C1 segment of cervical spinal cord (tissue), 14 donors: ENCODE measurements at regions not wholly inside any gene's neighbourhood (a gene's known extent, or its start where the extent isn't known, plus 50 kb on each side); places are given as distances from the start of the nearest gene placed in this dataset.
"Not testable (repeated sequence)": the region's sequence is repeated elsewhere in the genome, so short reads cannot be mapped to it uniquely, and the experiment has no call there.

Experiments
- DNase-seq, 14 donors: peaks; one replicate each; lab custom pipeline; 2025; lab: John Stamatoyannopoulos, UW

DNA sequence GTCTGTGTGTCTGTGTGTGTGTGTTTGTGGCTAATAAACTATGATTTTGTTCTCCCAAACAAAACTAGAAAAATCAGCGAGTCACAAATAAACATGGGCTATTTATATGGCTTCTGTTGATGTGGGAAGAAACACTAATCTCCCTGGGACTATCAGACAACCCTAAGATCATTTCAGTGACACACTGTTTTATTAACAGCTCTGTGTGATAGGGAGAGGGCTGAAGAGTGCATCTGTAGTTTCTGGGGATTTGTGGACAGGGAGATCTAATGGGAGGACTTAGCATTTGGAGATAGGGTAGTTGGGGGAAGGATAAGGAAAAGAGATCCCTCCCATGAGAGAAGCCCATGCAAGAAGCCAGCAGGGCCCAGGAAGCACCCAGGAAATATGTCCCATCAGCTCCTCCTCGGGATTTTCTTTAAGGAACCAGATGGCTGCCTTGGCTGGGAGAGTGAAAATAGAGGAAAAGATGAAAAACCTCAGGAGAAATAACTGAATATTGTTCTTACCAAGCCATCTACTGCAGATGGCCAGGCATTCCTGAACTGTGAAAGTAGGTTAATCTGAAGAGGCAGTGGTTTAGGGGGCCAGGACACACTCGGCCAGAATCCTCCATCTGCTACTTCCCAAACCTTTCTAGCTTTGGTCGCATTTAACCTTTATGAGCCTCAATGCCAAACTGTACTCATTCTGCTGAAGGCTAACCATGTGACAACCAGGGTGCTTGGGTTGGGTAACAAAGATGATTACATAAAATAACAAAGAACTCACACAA lies 253.4 kb downstream of the BTG1 start:
- DNase-seq = peak in 2 of 14 donors; percentile 9 to 96

GRCh38 chr12:91890742-91891141 lies 254.9 kb downstream of the BTG1 start:
- DNase-seq = no peak

GRCh38 chr12:91889910-91890309 lies 255.7 kb downstream of the BTG1 start:
- no peak for DNase-seq

DNA sequence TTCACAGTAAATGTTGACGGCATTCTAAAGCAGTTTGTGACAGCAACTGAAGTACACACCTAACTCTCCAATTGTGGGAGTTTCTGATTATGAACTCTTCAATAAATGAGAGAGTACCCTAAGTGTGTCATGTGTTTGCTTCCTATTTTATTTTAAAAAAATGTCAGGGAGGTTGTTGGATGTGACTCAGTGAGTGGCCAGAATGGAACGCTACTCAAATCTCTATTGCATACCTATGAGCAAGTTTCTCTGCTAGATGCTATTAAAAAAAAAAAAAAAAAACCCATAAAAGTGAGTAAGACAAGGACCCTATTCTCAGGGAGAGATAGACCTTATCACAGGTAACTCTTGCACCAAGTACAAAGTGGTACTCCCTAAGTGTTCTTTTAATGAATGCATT lies 256.6 kb downstream of the BTG1 start:
- DNase-seq = no peak

DNA sequence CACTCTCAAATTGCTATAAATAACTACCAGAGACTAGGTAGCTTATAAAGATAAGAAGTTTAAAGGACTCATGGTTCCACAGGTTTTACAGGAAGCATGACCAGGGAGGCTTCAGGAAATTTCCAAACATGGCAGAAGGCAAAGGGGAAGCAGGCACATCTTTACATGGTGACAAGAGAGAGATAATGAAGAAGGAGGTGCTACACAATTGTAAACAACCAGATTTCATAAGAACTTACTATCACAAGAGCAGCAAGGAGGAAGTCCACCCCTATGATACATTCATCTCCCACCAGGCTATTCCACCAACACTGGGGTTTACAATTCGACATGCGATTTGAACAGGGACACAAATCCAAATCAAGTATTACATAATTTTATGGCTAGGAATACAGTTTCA lies 257.7 kb downstream of the BTG1 start:
- DNase-seq = no peak

DNA sequence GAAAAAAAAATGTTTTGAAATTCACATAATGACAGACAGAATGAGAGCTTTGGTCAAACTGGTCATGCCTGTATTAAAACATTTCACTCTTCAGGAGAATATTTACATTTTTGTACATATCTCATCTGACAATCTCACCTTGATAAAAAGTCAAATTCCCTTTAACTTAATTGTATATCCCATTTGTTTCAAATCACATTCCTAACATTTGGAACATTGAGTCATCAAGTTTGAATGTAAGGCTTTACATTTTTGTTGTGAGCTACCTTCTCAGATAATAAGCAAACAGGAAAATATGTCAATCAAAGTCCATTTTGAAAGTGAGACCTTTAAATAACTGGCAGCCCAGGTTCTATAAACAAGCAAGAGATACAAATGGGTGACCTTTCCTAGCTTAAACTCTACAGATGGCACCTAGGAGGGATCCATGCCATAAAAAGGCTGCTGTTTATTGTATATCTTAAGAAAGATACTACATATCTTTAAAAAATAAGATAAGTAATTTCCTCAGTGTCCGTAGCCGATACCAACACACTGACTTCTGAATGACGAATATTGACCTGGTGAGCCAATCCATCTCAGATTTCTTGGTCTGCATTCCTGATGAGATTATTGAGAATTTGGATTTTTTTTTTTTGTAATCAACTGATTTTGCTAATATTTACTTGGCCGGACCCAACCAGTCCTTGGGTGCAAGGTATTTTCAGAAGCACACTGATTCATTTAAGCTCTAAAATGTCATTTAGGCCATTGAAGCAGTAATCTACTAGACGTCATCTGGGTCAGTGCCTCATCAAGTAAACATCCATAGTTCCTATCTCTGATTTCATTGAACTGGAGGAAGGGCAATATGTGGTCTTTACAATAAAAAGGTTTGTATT lies 259.6 kb downstream of the BTG1 start:
- no peak for DNase-seq

DNA sequence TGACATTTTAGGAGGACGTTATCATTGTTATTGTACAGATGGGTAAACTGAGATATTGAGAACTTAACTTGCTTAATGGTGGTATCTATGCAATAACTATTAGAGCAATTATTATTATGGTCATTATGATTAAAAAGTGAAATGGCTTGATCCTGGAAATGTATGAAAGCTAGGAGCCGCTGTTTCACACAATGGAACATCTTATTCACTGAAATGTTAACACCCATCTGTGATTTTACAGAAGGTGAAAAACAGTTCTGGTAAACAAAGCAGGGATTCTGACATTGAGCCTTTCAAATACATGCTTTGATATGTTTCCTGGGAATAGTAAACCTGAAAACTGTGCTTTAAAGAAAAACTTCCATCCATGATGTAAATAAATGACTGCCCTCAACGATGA lies 261.4 kb downstream of the BTG1 start:
- DNase-seq = no peak

DNA sequence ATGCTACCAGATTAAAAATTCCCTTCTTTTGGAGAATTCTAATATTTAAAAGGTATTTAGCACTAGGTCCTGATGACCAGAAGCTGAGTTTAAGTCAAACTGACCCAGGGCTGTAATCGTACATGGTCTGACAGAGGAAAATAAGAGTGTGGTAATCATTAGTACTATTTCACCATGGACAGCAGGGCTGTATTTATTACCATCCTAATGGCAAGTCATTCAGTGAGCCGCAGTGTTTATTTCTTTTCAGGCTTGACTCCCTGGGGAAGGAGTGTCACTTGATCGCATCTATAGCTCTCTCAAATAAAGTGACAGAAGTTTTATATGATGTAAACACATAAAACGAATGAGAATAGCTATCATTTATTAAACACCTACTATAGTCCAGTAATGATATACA lies 261.8 kb downstream of the BTG1 start:
- no peak for DNase-seq

DNA sequence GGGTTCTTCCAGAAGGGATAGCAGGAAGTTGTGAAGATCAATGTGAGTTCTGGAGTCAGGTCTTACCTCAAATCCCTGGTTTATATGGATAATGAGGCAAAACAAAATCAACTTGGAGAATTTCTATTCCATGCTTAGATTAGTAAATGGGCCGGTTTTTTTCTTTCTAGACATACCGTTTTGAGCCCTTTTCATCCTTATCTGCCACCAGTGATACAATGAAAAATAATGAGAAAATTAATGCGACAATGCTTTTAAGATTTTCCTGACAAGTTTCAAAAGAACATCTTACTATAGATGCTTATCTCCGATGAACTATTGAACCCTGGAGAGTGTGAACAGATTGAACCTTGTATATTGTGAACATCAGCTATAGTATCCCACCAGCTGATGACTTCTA lies 262.7 kb downstream of the BTG1 start:
- DNase-seq = no peak

GRCh38 chr12:91880528-91880927 lies 265.1 kb downstream of the BTG1 start:
- DNase-seq = no peak

DNA sequence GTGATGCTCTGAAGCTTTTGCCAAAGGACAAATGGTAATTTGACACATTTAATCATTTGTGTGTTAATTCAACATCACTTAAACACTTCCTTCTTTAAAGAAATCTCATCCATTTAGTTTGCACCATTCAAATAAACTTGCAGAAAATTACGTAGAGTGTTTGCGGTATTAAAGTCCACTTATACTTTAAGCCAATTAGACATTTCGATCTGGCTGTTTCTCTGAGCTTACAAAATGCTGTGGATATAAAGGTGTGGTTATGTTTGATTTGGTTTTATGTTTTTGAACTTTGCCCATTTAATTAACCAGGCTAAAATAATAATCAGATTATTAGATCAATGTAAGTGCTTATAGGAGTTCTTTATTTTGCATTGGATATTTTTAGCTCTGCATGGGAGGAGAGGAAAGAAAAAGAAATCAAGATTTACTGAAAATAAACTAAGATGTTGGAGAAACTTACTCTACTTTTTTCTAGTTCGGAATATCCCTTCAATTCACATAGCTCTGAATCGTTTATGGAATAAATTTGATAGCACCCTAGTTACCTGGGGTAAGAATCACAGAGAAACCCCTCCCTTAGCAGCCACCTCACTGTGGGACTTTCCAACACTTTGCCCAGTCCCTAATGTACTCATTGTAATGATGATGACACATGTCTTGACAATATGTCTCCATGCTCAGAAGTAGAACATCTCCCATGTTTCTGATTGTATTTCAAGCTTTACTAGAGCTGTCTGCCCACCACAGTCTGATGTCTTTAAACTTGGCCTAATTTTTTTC lies 268.0 kb downstream of the BTG1 start:
- no peak for DNase-seq

- DNase-seq = peak in 3 of 14 donors; percentile 10 to 21 (median 13)
These were observed 268.6 kb downstream of the BTG1 start for GRCh38 chr12:91877022-91877421.

- not testable (repeated sequence) for DNase-seq
These were observed 270.0 kb downstream of the BTG1 start for GRCh38 chr12:91875671-91876070.

DNA sequence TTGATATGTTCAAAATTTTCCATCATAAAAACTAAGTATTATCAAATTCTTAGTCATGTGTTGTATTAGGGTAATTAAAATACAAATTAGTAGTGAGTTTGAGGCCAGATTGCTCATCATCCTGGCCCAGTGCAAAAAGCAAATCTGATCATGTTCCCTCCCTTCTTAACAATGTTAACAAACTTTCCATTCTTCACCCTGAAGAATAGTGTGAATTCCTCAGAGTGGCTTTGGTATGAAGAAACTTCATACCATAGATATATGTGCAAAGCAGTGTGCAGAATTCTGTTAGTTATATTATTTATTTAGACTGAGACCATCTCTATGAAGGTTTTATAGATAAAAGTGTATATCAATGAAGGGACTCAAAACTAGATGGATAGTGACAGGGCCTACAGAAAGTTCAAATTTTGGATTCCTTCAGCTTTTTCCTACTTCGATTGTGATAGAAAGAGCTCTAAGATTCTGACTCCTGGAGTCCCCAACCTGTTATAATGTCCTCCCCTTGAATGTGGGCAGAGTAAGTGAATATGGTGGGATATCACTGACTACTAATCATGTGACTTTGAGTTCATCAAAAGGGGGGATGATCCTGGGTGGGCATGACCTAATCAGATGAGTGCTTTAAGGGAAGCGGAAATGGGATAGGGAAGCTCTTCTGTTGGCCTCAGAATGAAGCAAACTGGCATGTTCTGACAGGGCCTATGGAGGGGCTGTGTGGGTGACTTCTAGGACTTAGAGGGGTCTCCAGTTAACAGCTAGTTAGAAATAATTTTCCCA lies 271.4 kb downstream of the BTG1 start:
- DNase-seq = no peak

DNA sequence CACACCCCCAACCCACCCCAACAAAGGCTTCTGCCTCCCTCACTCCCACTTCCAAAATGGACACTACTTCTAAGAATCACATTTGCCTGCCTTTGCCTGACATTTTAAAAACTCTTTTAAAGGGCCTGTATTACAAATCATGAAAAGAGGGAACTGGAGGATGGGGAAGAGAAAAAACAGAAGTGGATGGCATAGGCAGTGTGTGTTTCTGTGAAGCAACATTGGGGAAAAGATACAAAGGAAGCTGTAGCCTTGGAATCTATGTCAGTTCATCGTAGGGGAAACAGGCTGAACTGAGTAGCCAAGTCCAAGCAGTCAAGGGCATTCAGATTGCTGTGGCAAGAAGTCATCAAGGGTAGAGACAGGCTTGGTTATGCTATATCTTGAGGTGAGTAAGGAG lies 273.9 kb downstream of the BTG1 start:
- peak in 2 of 14 donors; percentile 1 to 4 for DNase-seq

GRCh38 chr12:91870872-91871707 lies 274.6 kb downstream of the BTG1 start:
- no peak for DNase-seq

DNA sequence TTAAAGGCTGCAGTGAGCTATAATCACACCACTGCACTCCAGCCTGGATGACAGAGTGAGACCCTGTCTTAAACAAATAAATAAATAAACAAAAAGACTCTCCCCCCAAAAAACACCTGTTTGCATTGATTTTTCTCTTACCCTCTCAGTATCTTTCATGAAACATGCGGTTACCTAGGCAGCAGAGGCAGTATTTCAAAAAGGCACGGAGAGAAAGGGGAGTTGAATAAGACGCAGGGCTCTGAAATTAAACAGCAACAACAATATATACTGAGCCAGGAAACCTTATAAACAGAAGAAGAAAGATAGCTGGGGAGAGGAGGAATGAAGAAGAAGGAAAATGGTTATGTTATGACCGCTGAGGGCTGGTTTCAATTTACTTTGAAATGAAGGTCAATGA lies 277.6 kb downstream of the BTG1 start:
- DNase-seq = no peak

GRCh38 chr12:91866566-91866965 lies 279.1 kb downstream of the BTG1 start:
- no peak for DNase-seq

DNA sequence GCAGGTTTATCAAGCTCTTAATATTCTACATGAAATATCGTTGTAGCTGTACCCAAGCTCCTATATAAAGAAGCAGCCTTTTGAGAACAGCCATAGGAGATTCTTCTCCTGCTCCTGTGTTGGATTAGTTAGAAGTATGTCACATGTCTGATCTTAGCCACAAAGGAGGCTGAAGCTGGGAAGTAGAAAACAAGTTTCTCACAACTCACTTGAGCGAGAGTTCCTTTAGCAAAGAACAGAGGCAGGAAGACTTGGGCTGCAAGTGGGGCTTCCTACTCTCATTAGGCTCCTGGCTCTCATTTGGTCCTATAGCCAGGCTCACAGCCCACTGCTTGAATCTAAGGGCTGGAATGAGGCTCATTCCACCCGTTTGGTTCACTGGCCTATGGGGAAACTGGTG lies 281.9 kb downstream of the BTG1 start:
- no peak for DNase-seq

- DNase-seq = no peak
These were observed 284.1 kb downstream of the BTG1 start for GRCh38 chr12:91861554-91861953.
